SK-N-SH (cell line): ENCODE measurements at regions not wholly inside any gene's neighbourhood (a gene's known extent, or its start where the extent isn't known, plus 50 kb on each side); places are given as distances from the start of the nearest gene placed in this dataset.

ENCODE experiments used
- CTCF ChIA-PET: fragments of 300-600, 350-600 bp; formaldehyde crosslinking; extraction: SDS; loops from one replicate; lab custom pipeline; 2021; lab: Yijun Ruan, JAX
- POLR2A ChIA-PET: fragments of 350-600 bp; sonication (Branson Sonifier 250); formaldehyde crosslinking; extraction: SDS; loops from one replicate; lab custom pipeline; 2020; ENCODE audit warnings: antibody characterized with exemption, inconsistent platforms; lab: Yijun Ruan, JAX
- DNase-seq: peaks from one replicate; pipeline ENCODE4 v3.0.0; 2012
- H2AFZ ChIP-seq: fragments of 200-600 bp; sonication (generic); 2 replicates; pipeline ENCODE4 v1.8.1; 2016; ENCODE audit warnings: antibody characterized with exemption, mild to moderate bottlenecking, low read depth
- H3F3A ChIP-seq: fragments of 200-600 bp; sonication (generic); replicated peaks from 2 replicates; pipeline ENCODE3; 2016; ENCODE audit warnings: antibody characterized with exemption, mild to moderate bottlenecking; ENCODE audit not compliant: insufficient read depth
- H3K27ac ChIP-seq, 2 experiments: fragments of 200-500 bp in 1 of 2; fragments of 200-600 bp in 1 of 2; sonication (Bioruptor generic) in 1 of 2; sonication (generic), shearing (Covaris generic) in 1 of 2; 2 replicates each; pipeline versions ENCODE4 v1.5.1 to v1.6.1; 2014 to 2016; ENCODE audit warnings: low read depth in 2 of 2, inconsistent platforms in 1 of 2, low read length in 1 of 2, mild to moderate bottlenecking in 1 of 2, mixed read lengths in 1 of 2
- H3K27me3 ChIP-seq: fragments of 200-600 bp; sonication (generic), shearing (Covaris generic); 2 replicates; pipeline ENCODE4 v1.6.1; 2016; ENCODE audit warnings: mixed run types; ENCODE audit not compliant: insufficient read depth
- H3K36me3 ChIP-seq, 2 experiments: fragments of 200-500 bp in 1 of 2; fragments of 200-600 bp in 1 of 2; sonication (Bioruptor generic) in 1 of 2; sonication (generic) in 1 of 2; replicated peaks in 1 of 2; 2 replicates each; pipeline versions ENCODE3 to v1.5.1; 2014 to 2016; ENCODE audit warnings: low read length in 1 of 2, mild to moderate bottlenecking in 1 of 2; ENCODE audit not compliant: insufficient read depth in 2 of 2, control insufficient read depth in 1 of 2
- H3K4me1 ChIP-seq, 2 experiments: fragments of 200-500 bp in 1 of 2; fragments of 200-600 bp in 1 of 2; sonication (Bioruptor generic) in 1 of 2; sonication (generic), shearing (Covaris generic) in 1 of 2; 2 replicates each; pipeline versions ENCODE4 v1.5.1 to v1.6.1; 2014 to 2016; ENCODE audit warnings: low read depth in 1 of 2, low read length in 1 of 2, mixed run types in 1 of 2; ENCODE audit not compliant: insufficient read depth in 2 of 2, control insufficient read depth in 1 of 2
- H3K4me2 ChIP-seq: fragments of 200-600 bp; sonication (generic), shearing (Covaris generic); 2 replicates; pipeline ENCODE4 v1.6.1; 2017; ENCODE audit warnings: mixed run types
- H3K4me3 ChIP-seq, 2 experiments: fragments of 200-500 bp in 1 of 2; fragments of 200-600 bp in 1 of 2; sonication (Bioruptor generic) in 1 of 2; sonication (generic), shearing (Covaris generic) in 1 of 2; 2 replicates each; pipeline versions ENCODE4 v1.5.1 to v1.8.1; 2014 to 2016; ENCODE audit warnings: low read depth in 2 of 2, inconsistent platforms in 1 of 2, low read length in 1 of 2, mild to moderate bottlenecking in 1 of 2, mixed read lengths in 1 of 2, moderate library complexity in 1 of 2
- H3K79me2 ChIP-seq: fragments of 200-600 bp; sonication (generic); 2 replicates; pipeline ENCODE4 v1.8.1; 2017; ENCODE audit warnings: mild to moderate bottlenecking; ENCODE audit not compliant: insufficient read depth
- H3K9ac ChIP-seq: fragments of 200-600 bp; sonication (generic); 2 replicates; pipeline ENCODE4 v1.6.1; 2017; ENCODE audit warnings: mixed run types
- H3K9me2 ChIP-seq: fragments of 200-600 bp; sonication (generic); 2 replicates; pipeline ENCODE4 v1.6.1; 2017; ENCODE audit warnings: mixed run types
- H3K9me3 ChIP-seq: fragments of 200-600 bp; sonication (generic); 2 replicates; pipeline ENCODE4 v1.6.1; 2017; ENCODE audit warnings: mixed run types, mild to moderate bottlenecking, moderate library complexity
- H4K20me1 ChIP-seq: fragments of 200-600 bp; sonication (generic); 2 replicates; pipeline ENCODE4 v1.6.1; 2017; ENCODE audit warnings: mild to moderate bottlenecking, mixed run types; ENCODE audit not compliant: insufficient read depth
- CHD2 ChIP-seq: fragments of 150-350 bp; IDR thresholded peaks from 2 replicates; pipeline ENCODE4 v1.6.1; 2018; ENCODE audit warnings: low read length; ENCODE audit not compliant: partially characterized antibody
- ELF1 ChIP-seq: IDR thresholded peaks from 2 replicates; pipeline ENCODE4 v1.4.0; 2012
- EP300 ChIP-seq, 2 experiments: IDR thresholded peaks; 2 replicates each; pipeline versions ENCODE4 v1.4.0 to v1.6.1; 2012; ENCODE audit warnings: borderline replicate concordance in 1 of 2, low read depth in 1 of 2, low read length in 1 of 2
- FOSL2 ChIP-seq: IDR thresholded peaks from 2 replicates; pipeline ENCODE4 v1.4.0; 2012; ENCODE audit warnings: low read depth, mild to moderate bottlenecking, moderate library complexity, borderline replicate concordance
- FOXM1 ChIP-seq: IDR thresholded peaks from 2 replicates; pipeline ENCODE4 v1.4.0; 2012; ENCODE audit warnings: low read depth, mild to moderate bottlenecking
- GABPA ChIP-seq: IDR thresholded peaks from 2 replicates; pipeline ENCODE4 v1.4.0; 2012; ENCODE audit warnings: low read depth, mild to moderate bottlenecking
- JUND ChIP-seq: IDR thresholded peaks from 2 replicates; pipeline ENCODE4 v1.4.0; 2012
- MEF2A ChIP-seq: IDR thresholded peaks from 2 replicates; pipeline ENCODE4 v1.4.0; 2012; ENCODE audit warnings: low read depth, borderline replicate concordance
- MXI1 ChIP-seq: IDR thresholded peaks from 2 replicates; pipeline ENCODE4 v1.6.1; 2012; ENCODE audit warnings: mild to moderate bottlenecking, low read depth, low read length, improper control_type of control experiment
- NFIC ChIP-seq: IDR thresholded peaks from 2 replicates; pipeline ENCODE4 v1.4.0; 2012; ENCODE audit warnings: borderline replicate concordance
- NRF1 ChIP-seq: IDR thresholded peaks from 2 replicates; pipeline ENCODE4 v1.6.1; 2012; ENCODE audit warnings: low read depth, mild to moderate bottlenecking, low read length
- POLR2AphosphoS5 ChIP-seq: IDR thresholded peaks from 2 replicates; pipeline ENCODE4 v1.6.1; 2012; ENCODE audit warnings: low read depth, low read length
- RXRA ChIP-seq: IDR thresholded peaks from 2 replicates; pipeline ENCODE4 v1.4.0; 2012; ENCODE audit warnings: low read depth, mild to moderate bottlenecking, borderline replicate concordance
- TAF1 ChIP-seq: IDR thresholded peaks from 2 replicates; pipeline ENCODE4 v1.6.1; 2012; ENCODE audit warnings: low read depth, mild to moderate bottlenecking, low read length, moderate library complexity, borderline replicate concordance
- TCF12 ChIP-seq: IDR thresholded peaks from 2 replicates; pipeline ENCODE4 v1.4.0; 2012
- YY1 ChIP-seq: IDR thresholded peaks from 2 replicates; pipeline ENCODE4 v1.4.0; 2012; ENCODE audit warnings: low read depth, mild to moderate bottlenecking
- WGBS: methylation state at CpG from one replicate; pipeline ENCODE4 v1.1.6; 2017; ENCODE audit warnings: low lambda C conversion rate; 5-methylcytosine and 5-hydroxymethylcytosine counted together
- TF ChIP-seq, protein P1 (sequence below): IDR thresholded peaks from 2 replicates; pipeline ENCODE4 v1.6.1; 2012; ENCODE audit warnings: mild to moderate bottlenecking, low read depth, low read length, moderate library complexity
- TF ChIP-seq, protein P2 (sequence below): IDR thresholded peaks from 2 replicates; pipeline ENCODE4; 2012
- TF ChIP-seq, protein P3 (sequence below): IDR thresholded peaks from 2 replicates; pipeline ENCODE4 v1.4.0; 2012; ENCODE audit warnings: low read depth, borderline replicate concordance
- TF ChIP-seq, protein P4 (sequence below): IDR thresholded peaks from 2 replicates; pipeline ENCODE4 v1.4.0; 2012; ENCODE audit warnings: low read depth, borderline replicate concordance

DNA sequence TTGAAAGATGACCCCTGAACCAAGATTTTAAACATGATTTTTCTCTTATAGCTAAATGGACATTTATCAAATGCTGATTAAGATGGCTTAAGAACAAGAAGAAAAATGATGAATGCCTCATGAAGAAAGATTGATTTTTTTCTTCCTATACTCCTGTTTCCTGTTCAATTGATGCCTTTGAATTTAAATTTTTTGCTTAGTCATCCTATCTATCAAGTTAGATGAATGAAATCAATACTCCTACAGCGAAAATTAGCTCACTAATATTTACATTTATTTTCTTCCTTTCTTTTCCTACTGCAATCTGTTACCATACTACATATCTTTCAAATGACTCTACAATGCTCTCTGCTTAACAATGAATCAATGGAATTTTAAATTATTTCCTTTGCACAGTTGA is 773.6 kb upstream of the DIAPH2 start (continued):
- TF ChIP-seq TAF1 (no peak), MEF2A (no peak), NFIC (no peak), EP300 (IDR thresholded peaks at IDR 0.05; ENCODE audit: borderline replicate concordance in 1 of 2, low read depth in 1 of 2, low read length in 1 of 2) (no peak), RXRA (no peak), CHD2 (no peak), TCF12 (no peak), FOSL2 (no peak)
- TF ChIP-seq, protein P1, sequence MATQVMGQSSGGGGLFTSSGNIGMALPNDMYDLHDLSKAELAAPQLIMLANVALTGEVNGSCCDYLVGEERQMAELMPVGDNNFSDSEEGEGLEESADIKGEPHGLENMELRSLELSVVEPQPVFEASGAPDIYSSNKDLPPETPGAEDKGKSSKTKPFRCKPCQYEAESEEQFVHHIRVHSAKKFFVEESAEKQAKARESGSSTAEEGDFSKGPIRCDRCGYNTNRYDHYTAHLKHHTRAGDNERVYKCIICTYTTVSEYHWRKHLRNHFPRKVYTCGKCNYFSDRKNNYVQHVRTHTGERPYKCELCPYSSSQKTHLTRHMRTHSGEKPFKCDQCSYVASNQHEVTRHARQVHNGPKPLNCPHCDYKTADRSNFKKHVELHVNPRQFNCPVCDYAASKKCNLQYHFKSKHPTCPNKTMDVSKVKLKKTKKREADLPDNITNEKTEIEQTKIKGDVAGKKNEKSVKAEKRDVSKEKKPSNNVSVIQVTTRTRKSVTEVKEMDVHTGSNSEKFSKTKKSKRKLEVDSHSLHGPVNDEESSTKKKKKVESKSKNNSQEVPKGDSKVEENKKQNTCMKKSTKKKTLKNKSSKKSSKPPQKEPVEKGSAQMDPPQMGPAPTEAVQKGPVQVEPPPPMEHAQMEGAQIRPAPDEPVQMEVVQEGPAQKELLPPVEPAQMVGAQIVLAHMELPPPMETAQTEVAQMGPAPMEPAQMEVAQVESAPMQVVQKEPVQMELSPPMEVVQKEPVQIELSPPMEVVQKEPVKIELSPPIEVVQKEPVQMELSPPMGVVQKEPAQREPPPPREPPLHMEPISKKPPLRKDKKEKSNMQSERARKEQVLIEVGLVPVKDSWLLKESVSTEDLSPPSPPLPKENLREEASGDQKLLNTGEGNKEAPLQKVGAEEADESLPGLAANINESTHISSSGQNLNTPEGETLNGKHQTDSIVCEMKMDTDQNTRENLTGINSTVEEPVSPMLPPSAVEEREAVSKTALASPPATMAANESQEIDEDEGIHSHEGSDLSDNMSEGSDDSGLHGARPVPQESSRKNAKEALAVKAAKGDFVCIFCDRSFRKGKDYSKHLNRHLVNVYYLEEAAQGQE: no peak

DNA sequence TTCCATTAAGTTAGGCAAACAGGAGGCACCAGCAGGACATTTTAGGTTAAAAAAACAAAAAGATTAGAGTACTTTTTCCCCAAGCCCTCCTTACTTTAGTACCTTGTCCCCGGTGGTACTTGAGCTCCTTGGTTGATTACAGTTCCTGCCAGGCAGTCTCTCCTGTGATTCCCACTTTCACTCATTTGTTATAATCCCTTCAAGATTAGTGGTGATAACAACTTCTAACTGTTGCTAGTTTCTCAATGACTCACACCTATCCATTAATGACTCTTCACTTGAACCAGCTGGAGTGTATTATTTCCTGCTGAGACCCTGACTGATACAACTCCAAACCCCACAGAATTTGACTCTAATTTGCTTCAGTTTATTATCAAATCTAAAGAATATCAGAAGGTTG is 765.0 kb upstream of the DIAPH2 start:
- H3K9me2 ChIP-seq: no peaks in the 10 kb centered on the region
- POLR2A ChIA-PET: no interaction called here
- H3K36me3 ChIP-seq: no peaks in the 10 kb centered on the region
- H4K20me1 ChIP-seq: no peaks in the 10 kb centered on the region
- no peak overlapping the region for H3K27ac ChIP-seq
- no peak overlapping the region for H3K9ac ChIP-seq
- no peaks in the 10 kb centered on the region for H3K27me3 ChIP-seq
- DNase-seq: no peak
- WGBS: 7% methylated on average over 1 of the region's 1 CpG
- H3K79me2 ChIP-seq: no peaks in the 10 kb centered on the region
- no peak overlapping the region for H3K4me2 ChIP-seq
- H3K9me3 ChIP-seq: no peaks in the 10 kb centered on the region
- no peak overlapping the region for H2AFZ ChIP-seq
- H3F3A ChIP-seq: no peaks in the 10 kb centered on the region
- no peak for TF ChIP-seq NRF1
- no peak for TF ChIP-seq MXI1
- TF ChIP-seq JUND: no peak
- TF ChIP-seq EP300 (IDR thresholded peaks at IDR 0.05; ENCODE audit: borderline replicate concordance in 1 of 2, low read depth in 1 of 2, low read length in 1 of 2): no peak
- TF ChIP-seq GABPA: no peak
- no peak for TF ChIP-seq YY1
- no peak for TF ChIP-seq ELF1
- TF ChIP-seq, protein P2, sequence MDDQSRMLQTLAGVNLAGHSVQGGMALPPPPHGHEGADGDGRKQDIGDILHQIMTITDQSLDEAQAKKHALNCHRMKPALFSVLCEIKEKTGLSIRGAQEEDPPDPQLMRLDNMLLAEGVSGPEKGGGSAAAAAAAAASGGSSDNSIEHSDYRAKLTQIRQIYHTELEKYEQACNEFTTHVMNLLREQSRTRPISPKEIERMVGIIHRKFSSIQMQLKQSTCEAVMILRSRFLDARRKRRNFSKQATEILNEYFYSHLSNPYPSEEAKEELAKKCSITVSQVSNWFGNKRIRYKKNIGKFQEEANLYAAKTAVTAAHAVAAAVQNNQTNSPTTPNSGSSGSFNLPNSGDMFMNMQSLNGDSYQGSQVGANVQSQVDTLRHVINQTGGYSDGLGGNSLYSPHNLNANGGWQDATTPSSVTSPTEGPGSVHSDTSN: no peak
- TF ChIP-seq POLR2AphosphoS5: no peak
- no peak for TF ChIP-seq TAF1
- TF ChIP-seq, protein P3, sequence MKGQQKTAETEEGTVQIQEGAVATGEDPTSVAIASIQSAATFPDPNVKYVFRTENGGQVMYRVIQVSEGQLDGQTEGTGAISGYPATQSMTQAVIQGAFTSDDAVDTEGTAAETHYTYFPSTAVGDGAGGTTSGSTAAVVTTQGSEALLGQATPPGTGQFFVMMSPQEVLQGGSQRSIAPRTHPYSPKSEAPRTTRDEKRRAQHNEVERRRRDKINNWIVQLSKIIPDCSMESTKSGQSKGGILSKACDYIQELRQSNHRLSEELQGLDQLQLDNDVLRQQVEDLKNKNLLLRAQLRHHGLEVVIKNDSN: no peak
- TF ChIP-seq, protein P4, sequence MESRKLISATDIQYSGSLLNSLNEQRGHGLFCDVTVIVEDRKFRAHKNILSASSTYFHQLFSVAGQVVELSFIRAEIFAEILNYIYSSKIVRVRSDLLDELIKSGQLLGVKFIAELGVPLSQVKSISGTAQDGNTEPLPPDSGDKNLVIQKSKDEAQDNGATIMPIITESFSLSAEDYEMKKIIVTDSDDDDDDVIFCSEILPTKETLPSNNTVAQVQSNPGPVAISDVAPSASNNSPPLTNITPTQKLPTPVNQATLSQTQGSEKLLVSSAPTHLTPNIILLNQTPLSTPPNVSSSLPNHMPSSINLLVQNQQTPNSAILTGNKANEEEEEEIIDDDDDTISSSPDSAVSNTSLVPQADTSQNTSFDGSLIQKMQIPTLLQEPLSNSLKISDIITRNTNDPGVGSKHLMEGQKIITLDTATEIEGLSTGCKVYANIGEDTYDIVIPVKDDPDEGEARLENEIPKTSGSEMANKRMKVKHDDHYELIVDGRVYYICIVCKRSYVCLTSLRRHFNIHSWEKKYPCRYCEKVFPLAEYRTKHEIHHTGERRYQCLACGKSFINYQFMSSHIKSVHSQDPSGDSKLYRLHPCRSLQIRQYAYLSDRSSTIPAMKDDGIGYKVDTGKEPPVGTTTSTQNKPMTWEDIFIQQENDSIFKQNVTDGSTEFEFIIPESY: no peak
- no peak for TF ChIP-seq FOXM1
- TF ChIP-seq, all 33 proteins: peak for 0
- CTCF ChIA-PET: no interaction called here
- no peaks in the 10 kb centered on the region for H3K4me1 ChIP-seq
- no peak overlapping the region for H3K4me3 ChIP-seq
